HG03280 (cell line): ENCODE measurements at regions not wholly inside any gene's neighbourhood (a gene's known extent, or its start where the extent isn't known, plus 50 kb on each side); places are given as distances from the start of the nearest gene placed in this dataset.
"Not testable (repeated sequence)": the region's sequence is repeated elsewhere in the genome, so short reads cannot be mapped to it uniquely, and the experiment has no call there.

Experiments
- ATAC-seq: cut with Tn5 transposase; IDR thresholded peaks from one replicate; pipeline ENCODE4 v1.9.1; 2021; ENCODE audit warnings: mild to moderate bottlenecking, moderate library complexity; ENCODE audit not compliant: unreplicated experiment

DNA sequence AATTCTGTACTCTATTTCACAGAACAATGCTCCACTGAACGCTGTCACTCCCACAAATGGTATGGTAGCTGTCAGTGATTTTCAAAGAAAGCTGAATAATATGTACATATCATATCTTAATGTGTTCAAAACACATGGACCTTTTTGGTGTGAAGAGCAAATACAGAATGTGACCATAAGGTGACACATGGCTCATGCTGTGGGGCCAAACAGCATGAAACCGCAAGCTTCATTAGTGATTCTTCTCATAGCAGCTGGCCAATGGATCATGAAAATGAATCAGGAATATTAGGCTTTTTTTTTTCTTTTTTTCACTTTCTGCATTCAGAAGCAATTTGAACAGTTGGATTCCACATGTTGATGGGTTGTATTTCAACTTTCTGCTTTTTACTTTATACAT lies 54.9 kb upstream of the CDH9 start:
- no peak for ATAC-seq

GRCh38 chr5:27091858-27092257 lies 53.5 kb upstream of the CDH9 start:
- ATAC-seq, result no peak

GRCh38 chr5:27088822-27089221 lies 50.4 kb upstream of the CDH9 start:
- ATAC-seq, result not testable (repeated sequence)
